ENCODE measurements at regions not wholly inside any gene's neighbourhood (a gene's known extent, or its start where the extent isn't known, plus 50 kb on each side); places are given as distances from the start of the nearest gene placed in this dataset.

DNA sequence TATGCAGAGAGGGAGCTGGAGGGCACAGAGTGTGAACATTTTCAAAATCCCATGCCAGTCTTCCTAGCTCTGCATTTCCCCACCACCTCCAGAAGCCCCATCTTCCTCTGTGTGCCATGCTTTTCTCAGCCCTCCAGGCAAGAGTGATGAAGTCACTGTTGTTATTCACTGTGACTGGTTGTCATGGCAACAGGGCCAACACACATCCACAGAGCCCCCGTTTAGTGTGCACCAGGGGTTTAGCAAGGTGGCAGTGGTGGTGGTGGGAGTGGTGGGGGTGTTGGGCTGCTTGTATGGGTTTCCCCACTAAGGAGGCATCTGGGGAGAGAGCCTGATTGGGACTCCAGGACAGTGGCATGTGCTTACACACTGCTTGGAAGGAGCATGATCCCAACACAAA lies 309.9 kb upstream of the ASIC2 start:
- H3K4me3 Mint-ChIP-seq (ENCODE audit: unreplicated experiment), result no peak overlapping the region
- CTCF ChIA-PET, result no interaction called here
- DNase-seq, result no peak
- intact Hi-C loops (cut with micrococcal nuclease; ENCODE audit: unreplicated experiment), result no loop called here
- BruUV-seq (replicated peaks), result no TSS peak
- no peaks in the 10 kb centered on the region for H3K4me1 Mint-ChIP-seq (ENCODE audit: low read depth, unreplicated experiment)
- Histone ChIP-seq H3K4me1 (no peaks in the 10 kb centered on the region), H3K4me3 (ENCODE audit: low read depth, low read length) (no peak overlapping the region), H3K9me3 (no peaks in the 10 kb centered on the region), H3K27me3 (replicated peaks; ENCODE audit: control insufficient read depth, insufficient read depth, low read length) (no peaks in the 10 kb centered on the region), H3K36me3 (ENCODE audit: control insufficient read depth, insufficient read depth, low read length) (no peaks in the 10 kb centered on the region)
- H3K9me3 Mint-ChIP-seq (ENCODE audit: unreplicated experiment), result no peaks in the 10 kb centered on the region
- no peak overlapping the region for H3K27ac Mint-ChIP-seq (ENCODE audit: unreplicated experiment)
- POLR2A ChIA-PET, result no interaction called here
- H3K36me3 Mint-ChIP-seq (ENCODE audit: insufficient read depth, unreplicated experiment), result no peaks in the 10 kb centered on the region
- TF ChIP-seq, protein P1, sequence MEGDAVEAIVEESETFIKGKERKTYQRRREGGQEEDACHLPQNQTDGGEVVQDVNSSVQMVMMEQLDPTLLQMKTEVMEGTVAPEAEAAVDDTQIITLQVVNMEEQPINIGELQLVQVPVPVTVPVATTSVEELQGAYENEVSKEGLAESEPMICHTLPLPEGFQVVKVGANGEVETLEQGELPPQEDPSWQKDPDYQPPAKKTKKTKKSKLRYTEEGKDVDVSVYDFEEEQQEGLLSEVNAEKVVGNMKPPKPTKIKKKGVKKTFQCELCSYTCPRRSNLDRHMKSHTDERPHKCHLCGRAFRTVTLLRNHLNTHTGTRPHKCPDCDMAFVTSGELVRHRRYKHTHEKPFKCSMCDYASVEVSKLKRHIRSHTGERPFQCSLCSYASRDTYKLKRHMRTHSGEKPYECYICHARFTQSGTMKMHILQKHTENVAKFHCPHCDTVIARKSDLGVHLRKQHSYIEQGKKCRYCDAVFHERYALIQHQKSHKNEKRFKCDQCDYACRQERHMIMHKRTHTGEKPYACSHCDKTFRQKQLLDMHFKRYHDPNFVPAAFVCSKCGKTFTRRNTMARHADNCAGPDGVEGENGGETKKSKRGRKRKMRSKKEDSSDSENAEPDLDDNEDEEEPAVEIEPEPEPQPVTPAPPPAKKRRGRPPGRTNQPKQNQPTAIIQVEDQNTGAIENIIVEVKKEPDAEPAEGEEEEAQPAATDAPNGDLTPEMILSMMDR (IDR thresholded peaks at IDR 0.05; ENCODE audit: insufficient read depth in 1 of 2, low read depth in 1 of 2, low read length in 1 of 2, severe bottlenecking in 1 of 2, unreplicated experiment in 1 of 2), result no peak
- peaks cover 21% of the 10 kb centered on the region for H3K27me3 Mint-ChIP-seq (ENCODE audit: insufficient read depth, unreplicated experiment)

DNA sequence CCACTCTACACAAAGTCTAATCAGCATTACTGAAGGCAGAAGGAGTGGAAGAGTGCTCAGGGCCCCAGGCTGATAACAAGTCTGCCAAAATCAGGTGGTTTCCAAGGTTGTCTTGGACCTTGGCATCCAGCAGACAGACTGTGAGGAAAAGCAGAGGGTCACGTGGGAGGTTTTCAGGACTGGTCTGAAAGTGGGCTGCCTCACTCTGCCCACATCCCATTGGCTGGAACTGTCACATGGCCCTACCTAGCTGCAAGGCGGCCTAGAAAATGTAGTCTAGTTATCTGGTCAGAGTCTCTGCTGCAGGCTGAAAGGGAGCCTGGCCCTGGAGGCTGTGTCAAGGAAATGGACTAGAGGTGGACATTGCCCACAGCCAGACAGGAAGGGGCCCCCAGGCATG lies 310.7 kb upstream of the ASIC2 start:
- no peaks in the 10 kb centered on the region for H3K9me3 Mint-ChIP-seq (ENCODE audit: unreplicated experiment)
- intact Hi-C loops (cut with micrococcal nuclease; ENCODE audit: unreplicated experiment), result no loop called here
- TF ChIP-seq, protein P1 (IDR thresholded peaks at IDR 0.05; ENCODE audit: insufficient read depth in 1 of 2, low read depth in 1 of 2, low read length in 1 of 2, severe bottlenecking in 1 of 2, unreplicated experiment in 1 of 2), result no peak
- peak; percentile 6 to 45 for DNase-seq
- H3K4me3 Mint-ChIP-seq (ENCODE audit: unreplicated experiment), result no peak overlapping the region
- Histone ChIP-seq H3K36me3 (ENCODE audit: control insufficient read depth, insufficient read depth, low read length) (no peaks in the 10 kb centered on the region), H3K27me3 (replicated peaks; ENCODE audit: control insufficient read depth, insufficient read depth, low read length) (no peaks in the 10 kb centered on the region), H3K9me3 (no peaks in the 10 kb centered on the region), H3K4me3 (ENCODE audit: low read depth, low read length) (no peak overlapping the region), H3K4me1 (no peaks in the 10 kb centered on the region)
- no TSS peak for BruUV-seq (replicated peaks)
- no peaks in the 10 kb centered on the region for H3K36me3 Mint-ChIP-seq (ENCODE audit: insufficient read depth, unreplicated experiment)
- H3K27ac Mint-ChIP-seq (ENCODE audit: unreplicated experiment), result no peak overlapping the region
- ChIA-PET POLR2A (no interaction called here), CTCF (no interaction called here)
- H3K4me1 Mint-ChIP-seq (ENCODE audit: low read depth, unreplicated experiment), result no peaks in the 10 kb centered on the region
- H3K27me3 Mint-ChIP-seq (ENCODE audit: insufficient read depth, unreplicated experiment), result peaks cover 18% of the 10 kb centered on the region

DNA sequence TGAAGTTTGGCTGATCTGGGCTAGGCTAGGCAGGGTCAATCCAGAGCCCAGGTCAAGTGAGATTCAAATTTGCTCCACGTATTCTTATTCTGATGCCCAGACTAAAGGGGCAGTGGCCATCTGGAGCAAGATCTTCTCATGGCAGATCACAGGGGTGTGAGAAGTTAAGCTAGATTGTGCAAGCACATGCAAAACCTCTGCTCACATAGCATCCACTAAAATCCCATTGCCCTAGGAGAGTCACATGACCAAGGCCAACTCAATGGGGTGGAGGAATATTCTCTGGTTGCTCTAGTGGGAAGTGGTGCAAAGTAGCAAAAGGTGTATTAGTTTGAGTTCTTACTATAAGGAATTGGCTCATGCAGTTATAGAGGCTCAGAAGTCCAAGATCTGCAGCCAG lies 318.4 kb upstream of the ASIC2 start:
- Histone ChIP-seq H3K27me3 (replicated peaks; ENCODE audit: control insufficient read depth, insufficient read depth, low read length) (peaks cover 1% of the 10 kb centered on the region), H3K4me1 (no peaks in the 10 kb centered on the region), H3K9me3 (no peaks in the 10 kb centered on the region), H3K4me3 (ENCODE audit: low read depth, low read length) (no peak overlapping the region), H3K36me3 (ENCODE audit: control insufficient read depth, insufficient read depth, low read length) (no peaks in the 10 kb centered on the region)
- ChIA-PET CTCF (no interaction called here), POLR2A (no interaction called here)
- H3K27me3 Mint-ChIP-seq (ENCODE audit: insufficient read depth, unreplicated experiment), result peaks cover 28% of the 10 kb centered on the region
- TF ChIP-seq, protein P1 (IDR thresholded peaks at IDR 0.05; ENCODE audit: insufficient read depth in 1 of 2, low read depth in 1 of 2, low read length in 1 of 2, severe bottlenecking in 1 of 2, unreplicated experiment in 1 of 2), result no peak
- no peaks in the 10 kb centered on the region for H3K36me3 Mint-ChIP-seq (ENCODE audit: insufficient read depth, unreplicated experiment)
- no peak overlapping the region for H3K4me3 Mint-ChIP-seq (ENCODE audit: unreplicated experiment)
- H3K9me3 Mint-ChIP-seq (ENCODE audit: unreplicated experiment), result no peaks in the 10 kb centered on the region
- no TSS peak for BruUV-seq (replicated peaks)
- DNase-seq, result no peak
- H3K4me1 Mint-ChIP-seq (ENCODE audit: low read depth, unreplicated experiment), result no peaks in the 10 kb centered on the region
- intact Hi-C loops (cut with micrococcal nuclease; ENCODE audit: unreplicated experiment), result no loop called here
- no peak overlapping the region for H3K27ac Mint-ChIP-seq (ENCODE audit: unreplicated experiment)
